Upper lobe of right lung (tissue), 1 donor: ENCODE measurements at regions not wholly inside any gene's neighbourhood (a gene's known extent, or its start where the extent isn't known, plus 50 kb on each side); places are given as distances from the start of the nearest gene placed in this dataset.

Experiments
- ATAC-seq: fragments of 200-7000 bp; cut with Tn5 transposase; one replicate; pipeline ENCODE4 v1.9.1; 2020; ENCODE audit warnings: mild to moderate bottlenecking, moderate library complexity
- DNase-seq: peaks from one replicate; pipeline ENCODE4 v3.0.0-alpha.2; 2020
- H3K27ac ChIP-seq: fragments of 200-600 bp; one replicate; pipeline ENCODE4 v1.8.0; 2022
- H3K27me3 ChIP-seq: fragments of 200-600 bp; one replicate; pipeline ENCODE4 v1.8.0; 2022; ENCODE audit warnings: mild to moderate bottlenecking
- H3K36me3 ChIP-seq: fragments of 200-600 bp; one replicate; pipeline ENCODE4 v1.8.0; 2022
- H3K4me1 ChIP-seq: fragments of 200-600 bp; one replicate; pipeline ENCODE4 v1.8.0; 2022
- H3K4me3 ChIP-seq: fragments of 200-600 bp; one replicate; pipeline ENCODE4 v1.8.0; 2022; ENCODE audit warnings: mild to moderate bottlenecking
- H3K9me3 ChIP-seq: fragments of 200-600 bp; one replicate; pipeline ENCODE4 v1.8.0; 2022
- intact Hi-C: fragments of 100-400 bp; cut with DNase I; formaldehyde crosslinking; loops from one replicate; pipeline ENCODE4 v1.11.0; 2022
- TF ChIP-seq, protein P1 (sequence below): fragments of 200-600 bp; IDR thresholded peaks from one replicate; pipeline ENCODE4 v1.8.0; 2022; ENCODE audit warnings: antibody characterized with exemption
- donor health status: DM: no; HTN: yes; CAD: no; lungs with severe emphysema.

DNA sequence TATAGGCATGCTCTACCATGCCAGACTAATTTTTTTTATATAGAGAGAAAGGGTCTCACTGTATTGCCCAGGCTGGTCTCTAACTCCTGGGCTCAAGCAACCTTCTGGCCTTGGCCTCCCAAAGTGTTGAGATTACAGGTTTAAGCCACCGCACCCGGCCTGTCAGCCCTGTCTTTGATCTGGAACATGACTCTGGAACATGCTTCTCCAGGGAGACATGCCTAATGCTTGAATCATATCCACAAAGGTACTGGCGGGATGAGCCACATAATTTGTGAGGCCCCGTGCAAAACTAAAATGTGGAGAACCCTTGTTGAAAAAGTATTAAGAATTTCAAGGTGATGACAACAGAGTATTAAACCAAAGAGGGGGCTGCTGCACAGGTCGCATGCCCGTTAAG is 282.8 kb downstream of the ARHGAP12 start:
- intact Hi-C loops: no loop called here
- Histone ChIP-seq H3K36me3 (no peaks in the 10 kb centered on the region), H3K9me3 (no peaks in the 10 kb centered on the region), H3K4me1 (no peaks in the 10 kb centered on the region), H3K4me3 (no peak overlapping the region), H3K27ac (no peak overlapping the region), H3K27me3 (no peaks in the 10 kb centered on the region)
- DNase-seq (no peak), ATAC-seq (no peak)
- TF ChIP-seq, protein P1, sequence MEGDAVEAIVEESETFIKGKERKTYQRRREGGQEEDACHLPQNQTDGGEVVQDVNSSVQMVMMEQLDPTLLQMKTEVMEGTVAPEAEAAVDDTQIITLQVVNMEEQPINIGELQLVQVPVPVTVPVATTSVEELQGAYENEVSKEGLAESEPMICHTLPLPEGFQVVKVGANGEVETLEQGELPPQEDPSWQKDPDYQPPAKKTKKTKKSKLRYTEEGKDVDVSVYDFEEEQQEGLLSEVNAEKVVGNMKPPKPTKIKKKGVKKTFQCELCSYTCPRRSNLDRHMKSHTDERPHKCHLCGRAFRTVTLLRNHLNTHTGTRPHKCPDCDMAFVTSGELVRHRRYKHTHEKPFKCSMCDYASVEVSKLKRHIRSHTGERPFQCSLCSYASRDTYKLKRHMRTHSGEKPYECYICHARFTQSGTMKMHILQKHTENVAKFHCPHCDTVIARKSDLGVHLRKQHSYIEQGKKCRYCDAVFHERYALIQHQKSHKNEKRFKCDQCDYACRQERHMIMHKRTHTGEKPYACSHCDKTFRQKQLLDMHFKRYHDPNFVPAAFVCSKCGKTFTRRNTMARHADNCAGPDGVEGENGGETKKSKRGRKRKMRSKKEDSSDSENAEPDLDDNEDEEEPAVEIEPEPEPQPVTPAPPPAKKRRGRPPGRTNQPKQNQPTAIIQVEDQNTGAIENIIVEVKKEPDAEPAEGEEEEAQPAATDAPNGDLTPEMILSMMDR: no peak

DNA sequence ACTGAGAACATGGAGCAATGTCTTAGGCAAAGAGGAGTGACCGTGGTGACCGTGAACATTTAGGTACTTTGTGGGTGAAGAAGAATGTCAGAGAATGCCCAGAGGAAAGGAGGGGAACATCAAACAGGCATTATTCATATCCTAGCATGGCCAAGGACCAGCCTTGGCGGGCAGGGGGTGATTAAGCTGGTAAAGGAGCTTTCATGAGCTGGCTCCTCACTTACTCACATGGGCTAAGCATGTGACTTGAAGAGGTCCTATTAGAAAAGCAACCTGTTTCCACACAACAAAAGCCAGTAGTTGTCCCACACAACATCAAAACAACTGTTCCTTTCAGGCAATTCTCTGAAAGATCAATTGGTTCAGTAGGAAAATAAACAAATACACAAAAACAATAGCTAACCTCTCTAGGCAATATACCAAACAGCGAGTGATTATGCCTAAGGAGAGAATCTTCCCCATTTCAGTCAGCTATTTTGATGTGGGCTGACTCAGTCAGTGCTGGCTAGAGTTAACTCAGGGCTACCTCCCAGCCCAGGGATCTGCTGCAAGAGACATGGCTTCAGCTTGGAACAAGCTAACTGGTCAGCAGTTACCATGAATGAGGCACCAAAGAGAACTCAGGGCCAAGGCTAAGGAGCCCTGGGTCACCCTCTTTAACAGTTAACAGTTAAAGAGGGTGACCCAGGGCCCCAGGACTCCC is 283.5 kb downstream of the ARHGAP12 start:
- ATAC-seq: no peak
- Histone ChIP-seq H3K27me3 (no peaks in the 10 kb centered on the region), H3K36me3 (no peaks in the 10 kb centered on the region), H3K9me3 (no peaks in the 10 kb centered on the region), H3K4me3 (no peak overlapping the region), H3K27ac (no peak overlapping the region), H3K4me1 (no peaks in the 10 kb centered on the region)
- intact Hi-C loops: no loop called here
- TF ChIP-seq, protein P1: no peak
- no peak for DNase-seq

DNA sequence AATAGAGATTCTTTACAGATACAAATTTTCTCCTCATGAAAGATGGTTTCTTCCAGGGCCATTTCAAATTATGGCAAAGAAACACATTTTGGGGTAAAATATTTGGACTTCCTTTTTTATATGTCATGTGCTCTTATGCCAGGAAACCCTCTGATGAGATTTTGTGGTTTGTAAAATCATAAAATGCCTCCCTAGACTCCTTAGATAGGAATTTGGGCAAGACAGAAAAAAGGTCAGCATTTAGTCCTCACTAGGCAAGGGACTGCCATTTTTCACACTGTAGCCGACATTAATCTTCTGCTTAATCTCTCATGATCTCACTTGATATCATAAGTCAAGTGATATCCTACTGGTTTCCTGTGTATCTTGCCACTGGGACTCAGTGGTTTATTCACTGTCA is 286.4 kb downstream of the ARHGAP12 start:
- TF ChIP-seq, protein P1: no peak
- intact Hi-C loops: no loop called here
- Histone ChIP-seq H3K9me3 (no peaks in the 10 kb centered on the region), H3K27ac (no peak overlapping the region), H3K4me1 (no peaks in the 10 kb centered on the region), H3K36me3 (no peaks in the 10 kb centered on the region), H3K27me3 (no peaks in the 10 kb centered on the region), H3K4me3 (no peak overlapping the region)
- ATAC-seq: no peak
- no peak for DNase-seq

DNA sequence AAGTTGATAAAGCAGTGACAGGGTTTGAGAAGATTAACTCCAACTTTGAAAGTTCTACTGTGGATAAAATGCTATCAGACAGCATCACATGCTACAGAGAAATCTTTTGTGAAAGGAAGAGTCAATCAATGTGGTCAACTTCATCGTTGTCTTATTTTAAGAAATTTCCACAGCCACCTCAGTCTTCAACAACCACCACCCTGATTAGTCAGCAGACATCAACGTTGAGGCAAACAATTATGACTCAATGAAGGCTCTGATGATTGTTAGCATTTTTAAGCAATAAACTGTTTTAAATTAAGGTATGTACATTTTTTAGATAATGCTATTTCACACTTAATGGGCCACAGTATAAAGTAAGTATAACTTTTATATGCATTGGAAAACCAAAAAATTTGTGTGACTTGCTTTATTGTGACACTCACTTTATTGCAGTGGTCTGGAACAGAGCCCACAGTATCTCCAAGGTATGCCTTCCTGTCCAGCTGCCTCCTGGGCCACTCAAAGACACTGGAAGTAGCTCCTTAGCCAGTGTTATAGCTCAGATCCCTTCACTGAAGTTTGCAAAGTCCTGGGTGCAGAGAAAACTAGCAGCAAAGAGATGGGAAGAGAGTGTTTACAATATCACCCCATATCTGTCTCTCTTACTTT is 293.1 kb downstream of the ARHGAP12 start:
- H3K4me3 ChIP-seq: no peak overlapping the region
- no peaks in the 10 kb centered on the region for H3K4me1 ChIP-seq
- no peaks in the 10 kb centered on the region for H3K9me3 ChIP-seq
- no peak for ATAC-seq
- no peak overlapping the region for H3K27ac ChIP-seq
- no peaks in the 10 kb centered on the region for H3K36me3 ChIP-seq
- intact Hi-C loops: no loop called here
- TF ChIP-seq, protein P1: no peak
- DNase-seq: no peak
- no peaks in the 10 kb centered on the region for H3K27me3 ChIP-seq

DNA sequence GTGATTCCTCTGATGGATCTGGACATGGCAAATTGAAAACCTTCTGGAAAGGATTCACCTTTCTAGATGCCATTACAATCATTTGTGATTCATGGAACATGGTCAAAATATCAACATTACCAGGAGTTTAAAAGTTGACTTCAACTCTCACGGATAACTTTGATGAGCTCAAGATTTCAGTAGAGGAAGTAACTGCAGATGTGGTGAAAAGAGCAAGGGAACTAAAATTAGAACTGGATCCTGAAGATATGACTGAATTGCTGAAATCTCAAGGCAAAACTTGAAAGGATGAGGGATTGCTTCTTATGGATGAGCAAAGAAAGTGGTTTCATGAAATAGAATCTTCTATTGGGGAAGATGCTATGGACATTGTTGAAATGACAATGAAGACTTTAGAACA is 293.6 kb downstream of the ARHGAP12 start:
- DNase-seq (no peak), ATAC-seq (no peak)
- intact Hi-C loops: no loop called here
- Histone ChIP-seq H3K27ac (no peak overlapping the region), H3K4me1 (no peaks in the 10 kb centered on the region), H3K36me3 (no peaks in the 10 kb centered on the region), H3K4me3 (no peak overlapping the region), H3K9me3 (no peaks in the 10 kb centered on the region), H3K27me3 (no peaks in the 10 kb centered on the region)
- TF ChIP-seq, protein P1: no peak
